ENCODE measurements at regions not wholly inside any gene's neighbourhood (a gene's known extent, or its start where the extent isn't known, plus 50 kb on each side); places are given as distances from the start of the nearest gene placed in this dataset.
"Not testable (repeated sequence)": the region's sequence is repeated elsewhere in the genome, so short reads cannot be mapped to it uniquely, and the experiment has no call there.

DNA sequence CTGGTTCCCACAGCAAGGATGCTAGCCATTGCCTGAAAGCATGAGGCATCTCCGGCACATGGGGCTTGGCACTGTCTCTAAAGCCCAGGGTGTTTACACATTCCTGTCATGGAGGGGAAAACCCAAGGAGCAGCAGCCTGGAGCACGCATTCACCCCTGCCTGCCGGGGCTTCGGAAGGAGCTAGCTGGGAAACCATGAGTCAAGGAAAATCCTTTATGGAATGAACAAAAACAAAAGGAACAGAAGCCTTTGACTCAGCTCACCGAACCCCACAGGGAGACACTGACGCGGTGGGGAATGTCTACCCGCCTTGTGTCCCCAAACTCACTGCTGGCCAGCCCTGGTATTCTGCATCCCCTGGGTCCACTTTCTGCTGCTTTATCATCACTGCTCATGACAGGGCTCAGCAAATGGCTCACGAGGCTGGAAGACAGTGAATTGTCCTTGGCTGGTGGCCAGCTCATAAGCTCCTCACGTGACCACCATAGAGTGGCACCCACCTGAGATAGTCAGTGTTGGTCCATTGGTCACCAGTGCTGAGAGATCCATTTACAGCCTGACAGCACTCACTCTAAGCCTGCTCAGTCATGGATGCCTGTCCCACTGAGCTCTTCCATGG lies 137.2 kb downstream of the NPIPB11 start:
- TF ChIP-seq, protein P1, sequence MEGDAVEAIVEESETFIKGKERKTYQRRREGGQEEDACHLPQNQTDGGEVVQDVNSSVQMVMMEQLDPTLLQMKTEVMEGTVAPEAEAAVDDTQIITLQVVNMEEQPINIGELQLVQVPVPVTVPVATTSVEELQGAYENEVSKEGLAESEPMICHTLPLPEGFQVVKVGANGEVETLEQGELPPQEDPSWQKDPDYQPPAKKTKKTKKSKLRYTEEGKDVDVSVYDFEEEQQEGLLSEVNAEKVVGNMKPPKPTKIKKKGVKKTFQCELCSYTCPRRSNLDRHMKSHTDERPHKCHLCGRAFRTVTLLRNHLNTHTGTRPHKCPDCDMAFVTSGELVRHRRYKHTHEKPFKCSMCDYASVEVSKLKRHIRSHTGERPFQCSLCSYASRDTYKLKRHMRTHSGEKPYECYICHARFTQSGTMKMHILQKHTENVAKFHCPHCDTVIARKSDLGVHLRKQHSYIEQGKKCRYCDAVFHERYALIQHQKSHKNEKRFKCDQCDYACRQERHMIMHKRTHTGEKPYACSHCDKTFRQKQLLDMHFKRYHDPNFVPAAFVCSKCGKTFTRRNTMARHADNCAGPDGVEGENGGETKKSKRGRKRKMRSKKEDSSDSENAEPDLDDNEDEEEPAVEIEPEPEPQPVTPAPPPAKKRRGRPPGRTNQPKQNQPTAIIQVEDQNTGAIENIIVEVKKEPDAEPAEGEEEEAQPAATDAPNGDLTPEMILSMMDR (conservative IDR thresholded peaks at IDR 0.05; ENCODE audit: low read length): not testable (repeated sequence)
- not testable (repeated sequence) for TF ChIP-seq EZH2phosphoT487 (IDR thresholded peaks at IDR 0.05; ENCODE audit: borderline replicate concordance, low read depth, low read length)
